ENCODE measurements at regions not wholly inside any gene's neighbourhood (a gene's known extent, or its start where the extent isn't known, plus 50 kb on each side); places are given as distances from the start of the nearest gene placed in this dataset.

DNA sequence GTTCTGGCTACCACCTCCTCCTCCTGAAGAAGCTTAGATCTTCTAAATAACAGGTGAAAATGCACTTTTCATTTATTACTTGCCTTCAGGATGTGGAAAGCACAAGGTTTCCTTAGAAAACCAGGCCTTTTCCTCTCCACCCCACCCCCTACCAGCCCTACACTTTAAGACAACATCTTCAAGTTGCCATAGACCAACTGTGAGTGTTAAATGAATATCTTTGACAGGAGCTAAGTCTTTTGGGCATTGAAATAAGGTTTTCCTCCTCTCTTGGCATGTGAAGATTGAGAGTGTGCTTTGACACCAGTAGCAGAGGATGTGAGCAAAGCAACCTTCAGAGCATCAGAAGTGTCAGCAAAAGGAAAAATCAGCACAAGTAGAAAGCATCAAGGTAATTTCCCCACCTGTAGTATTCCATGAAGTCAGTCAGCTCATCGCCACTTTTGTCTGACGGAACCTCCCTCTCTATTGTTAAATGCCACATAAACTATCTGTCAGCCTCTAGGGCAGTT is 532.3 kb upstream of the MMS22L start:
- no peak for DNase-seq (ENCODE audit: low spot score)

DNA sequence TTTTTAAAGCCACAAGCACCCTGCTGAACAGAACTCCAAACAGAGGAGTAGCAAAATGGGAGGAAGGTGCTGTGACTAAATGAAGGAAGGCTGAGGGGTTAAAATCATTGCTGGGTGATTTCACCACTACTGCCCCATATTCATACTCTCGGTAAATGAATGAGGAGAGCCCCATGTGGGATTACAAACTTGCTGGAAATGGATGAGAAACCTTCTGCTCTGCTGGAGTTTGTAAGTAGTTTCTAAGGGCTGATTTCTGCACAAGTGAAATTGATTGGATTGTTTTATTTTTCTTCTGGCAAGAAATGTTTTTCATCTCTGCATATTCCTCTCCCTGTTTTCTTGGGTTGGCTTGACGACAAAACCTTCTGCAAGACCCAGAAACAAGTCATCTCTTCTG is 533.5 kb upstream of the MMS22L start:
- no peak for DNase-seq (ENCODE audit: low spot score)

DNA sequence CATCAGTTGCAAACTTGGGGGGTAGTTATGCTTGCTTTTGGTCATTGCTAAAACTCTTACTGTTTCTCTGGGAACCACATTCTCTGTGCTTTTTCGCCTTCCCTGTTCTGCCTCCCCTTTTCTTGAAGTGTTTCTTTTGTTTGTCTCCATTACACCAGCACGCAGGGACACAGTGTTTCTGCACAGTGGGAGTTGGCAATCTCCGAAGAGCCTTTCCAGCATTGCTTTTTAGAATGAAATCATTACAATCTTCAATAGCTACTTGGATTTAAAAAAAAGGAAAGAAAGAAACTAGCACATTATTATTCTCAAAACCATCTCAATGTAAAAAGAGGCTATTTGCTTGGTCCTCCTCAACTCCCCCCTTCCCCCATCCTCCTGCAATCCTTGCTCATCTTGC is 536.7 kb upstream of the MMS22L start:
- DNase-seq (ENCODE audit: low spot score) = no peak

DNA sequence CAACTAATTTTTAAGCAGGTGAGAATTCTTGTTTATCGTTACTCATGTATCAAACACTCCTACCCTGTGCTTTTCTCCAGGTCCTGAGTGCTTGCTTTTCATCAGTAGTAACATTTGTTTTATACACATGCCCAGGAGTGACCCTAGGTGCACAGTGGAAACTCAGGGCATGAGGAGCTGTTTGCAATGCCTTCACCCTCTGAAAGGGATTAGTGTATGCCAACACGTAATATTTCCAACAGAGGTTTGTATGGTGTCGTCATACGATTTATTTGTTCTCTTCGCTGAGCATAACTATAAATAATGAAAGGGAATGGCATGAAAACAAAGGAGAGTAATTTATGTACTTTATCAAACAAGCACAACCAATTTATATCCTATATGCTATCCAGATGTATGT is 537.4 kb upstream of the MMS22L start:
- no peak for DNase-seq (ENCODE audit: low spot score)

DNA sequence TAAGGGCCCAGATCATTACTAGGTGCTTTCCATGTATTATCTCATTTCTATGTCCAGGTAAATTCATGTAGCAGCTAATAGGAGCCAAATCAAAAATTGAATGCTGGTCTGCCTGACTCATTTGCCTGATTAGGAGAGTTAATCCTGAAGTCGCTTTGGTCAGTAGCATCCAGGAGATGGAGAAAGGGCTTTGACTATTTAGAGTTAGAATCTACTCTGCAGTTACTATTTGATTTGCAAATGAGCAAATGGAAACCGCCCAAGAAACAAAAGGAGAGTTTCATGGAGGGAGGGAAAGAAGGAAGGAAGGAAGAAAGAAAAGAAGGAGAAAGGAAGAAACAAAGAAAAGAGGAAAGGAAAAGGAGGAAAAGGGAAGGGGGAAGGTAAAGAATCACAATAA is 539.6 kb upstream of the MMS22L start:
- no peak for DNase-seq (ENCODE audit: low spot score)

DNA sequence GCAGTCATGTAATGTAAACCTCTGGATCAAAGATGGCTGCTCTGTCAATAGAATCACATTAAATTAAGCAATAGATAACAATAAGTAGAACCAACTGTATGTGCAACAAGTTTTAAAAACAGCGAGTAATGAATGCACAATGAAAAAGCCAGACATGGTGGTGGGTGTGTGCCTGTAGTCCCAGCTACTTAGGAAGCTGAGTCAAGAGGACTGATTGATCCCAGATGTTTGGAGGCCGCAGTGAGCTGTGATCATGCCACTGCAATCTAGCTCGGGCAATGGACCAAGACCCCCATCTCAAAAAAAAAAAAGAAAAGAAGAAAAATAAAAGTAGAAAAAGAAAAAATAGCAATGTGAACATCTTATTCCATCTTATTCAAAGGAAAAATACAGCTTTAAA is 558.7 kb upstream of the MMS22L start:
- no peak for DNase-seq (ENCODE audit: low spot score)

DNA sequence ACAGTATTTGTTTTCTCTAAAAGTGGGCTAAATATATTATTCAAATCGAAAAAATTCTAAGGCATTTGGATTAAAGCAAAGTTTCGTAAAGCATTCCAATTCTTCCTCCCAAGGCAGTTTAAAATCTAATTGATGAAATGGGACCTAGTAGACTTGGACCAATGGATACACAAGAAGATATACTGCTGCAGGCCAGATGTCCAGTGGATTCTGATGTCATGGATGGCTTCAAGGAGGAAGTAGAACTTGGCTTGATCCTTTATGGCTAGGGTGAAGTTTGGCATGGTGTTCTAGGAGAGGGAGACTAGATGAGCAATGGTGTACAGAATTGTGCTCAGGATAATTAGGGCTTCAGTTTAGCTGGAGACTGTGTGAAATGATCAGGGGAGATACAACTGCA is 559.5 kb upstream of the MMS22L start:
- DNase-seq (ENCODE audit: low spot score) = no peak

DNA sequence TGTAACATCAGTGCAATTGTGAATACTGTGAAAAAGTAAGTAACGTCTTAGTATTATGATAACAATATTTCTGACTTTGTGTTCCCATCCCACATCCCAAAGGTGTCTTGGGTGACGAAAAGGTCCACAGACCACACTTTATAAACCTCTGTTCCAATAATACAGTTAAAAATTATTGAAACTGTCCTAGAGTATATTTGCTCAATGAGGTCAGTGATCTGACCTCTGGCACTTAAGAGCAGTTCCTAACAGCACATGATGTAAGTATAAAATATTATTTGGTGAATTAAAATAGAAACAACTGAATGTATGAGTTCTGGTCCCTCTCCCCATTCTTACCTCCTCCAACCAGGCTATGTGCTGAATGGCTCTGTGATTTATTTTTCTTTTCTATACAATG is 566.4 kb upstream of the MMS22L start:
- no peak for DNase-seq (ENCODE audit: low spot score)

DNA sequence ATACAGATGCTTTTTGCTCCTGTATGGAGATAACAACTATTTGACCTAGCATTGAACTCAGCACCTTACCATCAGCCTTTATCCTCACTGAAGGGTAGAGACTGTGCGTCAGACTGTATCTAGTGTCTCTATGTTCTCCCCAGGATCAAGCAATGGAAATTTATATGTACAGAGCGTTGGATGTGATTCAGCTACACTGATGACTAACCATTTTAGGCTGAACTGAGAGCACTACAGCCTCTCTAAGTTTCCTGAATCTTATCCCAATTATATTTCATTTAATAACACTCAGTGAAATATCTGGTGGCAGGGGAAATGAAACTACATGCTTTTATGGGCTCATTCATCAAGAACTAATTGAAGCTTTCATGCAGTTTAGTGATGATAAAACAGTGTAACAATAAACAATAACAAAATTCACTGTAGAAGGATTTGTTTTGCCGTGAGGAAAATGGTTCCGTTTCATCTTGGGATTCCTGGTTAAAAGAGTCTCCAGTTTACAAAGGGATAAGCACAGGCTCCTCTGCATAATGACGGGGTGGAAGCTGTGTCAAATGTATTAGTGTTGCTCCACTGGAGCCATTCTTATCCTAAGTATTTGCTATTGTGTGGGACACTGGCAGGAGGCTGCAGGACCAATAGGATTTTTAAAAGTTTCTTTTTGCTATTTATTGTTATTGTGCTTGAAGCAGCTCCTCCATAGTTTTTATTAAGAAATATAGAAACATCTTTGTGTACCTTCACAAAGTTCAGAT is 567.6 kb upstream of the MMS22L start:
- no peak for DNase-seq (ENCODE audit: low spot score)

DNA sequence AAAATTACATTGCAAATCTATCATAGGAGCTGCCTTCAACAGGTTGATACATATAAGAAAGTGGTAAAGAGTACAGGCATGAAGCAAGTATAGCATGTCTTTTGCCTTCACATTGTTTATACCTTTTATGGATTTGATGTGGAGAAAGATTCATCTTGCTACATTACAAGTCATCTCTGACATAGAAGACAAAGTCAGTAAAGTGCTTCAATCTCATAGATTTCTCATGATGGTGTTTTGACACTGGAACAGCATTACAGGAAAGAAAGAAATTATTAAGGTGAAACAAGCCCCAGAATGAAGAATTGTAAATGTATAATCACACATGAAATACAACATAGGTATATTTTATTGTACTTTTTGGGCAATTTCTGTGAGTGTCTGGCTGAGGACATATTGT is 580.7 kb upstream of the MMS22L start:
- no peak for DNase-seq (ENCODE audit: low spot score)

DNA sequence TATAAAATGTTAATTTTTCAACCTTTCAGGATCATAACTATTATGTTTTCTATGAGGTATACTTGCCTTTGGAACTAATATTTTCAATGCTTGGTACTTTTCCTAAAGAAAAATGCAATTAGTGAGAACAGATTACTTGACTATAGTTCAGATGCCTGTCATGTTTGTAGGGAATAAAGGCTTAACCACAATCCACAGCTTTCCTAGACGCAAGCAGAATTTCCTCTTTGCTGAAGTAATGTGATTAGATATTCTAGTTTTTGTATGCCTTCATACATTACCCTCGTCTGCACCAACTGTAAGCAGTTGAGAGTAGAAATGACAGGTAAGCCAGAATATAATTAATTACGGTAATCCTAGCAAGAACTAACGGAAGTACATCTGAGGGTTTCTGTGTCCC is 581.4 kb upstream of the MMS22L start:
- DNase-seq (ENCODE audit: low spot score) = no peak

DNA sequence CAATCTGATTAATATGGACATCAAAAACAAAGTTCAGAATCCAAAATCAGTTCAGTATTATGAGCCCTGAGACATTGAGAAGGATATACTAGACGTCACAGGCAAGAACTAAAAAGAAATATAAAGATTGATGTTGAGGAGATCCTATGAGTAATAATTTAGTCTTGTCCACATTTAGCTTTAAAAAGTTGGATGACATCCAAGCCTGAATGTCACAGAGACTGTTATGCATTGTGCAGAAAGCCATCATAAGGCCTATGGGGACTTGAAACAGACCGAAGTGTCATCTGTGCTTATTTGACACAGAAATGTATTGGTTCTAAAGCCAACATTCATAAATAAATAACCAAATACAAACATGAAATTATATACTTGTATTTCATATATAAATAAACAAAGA is 581.8 kb upstream of the MMS22L start:
- no peak for DNase-seq (ENCODE audit: low spot score)

DNA sequence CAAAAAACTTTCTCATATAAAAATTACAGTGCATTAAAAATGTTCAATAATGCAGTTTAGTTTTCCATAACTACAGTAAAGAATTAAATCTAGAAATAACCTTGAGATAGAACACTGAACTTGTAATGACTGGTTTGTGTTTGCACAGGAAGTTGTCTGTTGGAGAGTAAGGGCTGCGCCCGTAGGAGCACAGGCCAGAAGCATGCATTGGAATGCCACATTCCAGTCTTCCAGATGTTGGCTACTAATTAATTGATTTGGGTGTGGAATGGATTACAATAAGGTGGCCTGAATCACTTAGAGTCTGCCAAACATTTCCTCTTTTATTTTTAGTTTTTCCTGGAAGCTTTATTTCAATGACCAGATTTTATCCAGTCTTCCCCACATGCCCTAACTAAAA is 582.6 kb upstream of the MMS22L start:
- no peak for DNase-seq (ENCODE audit: low spot score)

DNA sequence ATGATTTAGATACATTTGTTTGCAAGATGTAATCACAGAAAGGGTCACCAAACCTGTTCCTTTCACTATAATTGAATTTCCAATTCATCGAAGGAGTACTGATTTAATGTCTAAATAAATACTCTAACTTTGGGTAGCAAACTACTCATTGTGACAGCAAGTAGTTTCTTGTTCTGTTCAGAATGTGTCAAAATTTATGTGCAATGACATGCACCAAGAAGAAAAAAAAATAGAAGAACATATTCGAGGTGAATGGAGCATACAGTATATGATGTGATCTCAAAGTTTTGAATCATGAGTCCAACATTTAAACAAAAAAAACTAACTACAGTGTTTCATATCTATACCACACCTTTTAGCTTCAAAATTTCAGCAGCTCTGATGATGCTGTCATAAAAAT is 583.6 kb upstream of the MMS22L start:
- no peak for DNase-seq (ENCODE audit: low spot score)

DNA sequence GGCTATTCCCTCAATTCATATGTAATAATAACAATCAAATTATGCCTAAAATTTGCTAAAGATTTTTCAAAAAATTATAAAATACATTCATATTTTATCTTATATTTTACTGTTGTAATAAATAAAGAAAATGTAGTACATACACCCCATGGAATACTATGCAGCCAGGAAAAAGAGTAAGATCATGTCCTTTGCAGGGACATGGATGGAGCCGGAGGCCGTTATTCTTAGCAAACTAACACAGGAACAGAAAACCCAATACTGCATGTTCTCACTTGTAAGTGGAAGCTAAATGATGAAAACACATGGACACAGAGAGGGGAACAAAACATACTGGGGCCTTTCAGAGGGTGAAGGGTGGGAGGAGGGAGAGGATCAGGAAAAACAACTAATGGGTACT is 584.2 kb upstream of the MMS22L start:
- no peak for DNase-seq (ENCODE audit: low spot score)

DNA sequence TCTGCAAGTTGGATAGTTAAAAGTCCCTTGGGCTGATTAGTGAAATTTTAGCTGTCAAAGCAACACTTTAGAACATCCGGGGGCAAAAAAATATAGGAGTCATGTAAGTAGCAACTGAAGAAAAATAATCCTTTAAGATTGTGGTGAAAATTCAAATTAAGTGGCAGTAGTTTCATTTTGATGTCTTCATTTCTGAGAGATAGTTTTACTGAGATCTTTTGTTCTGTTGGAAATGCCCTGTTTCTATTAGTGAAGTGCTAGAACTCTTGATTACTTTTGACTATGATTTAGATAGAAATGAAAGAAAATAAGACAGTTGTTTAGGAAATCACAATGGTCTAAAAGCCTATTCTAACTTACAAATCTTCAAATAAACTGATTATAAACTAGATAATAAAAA is 587.3 kb upstream of the MMS22L start:
- no peak for DNase-seq (ENCODE audit: low spot score)

DNA sequence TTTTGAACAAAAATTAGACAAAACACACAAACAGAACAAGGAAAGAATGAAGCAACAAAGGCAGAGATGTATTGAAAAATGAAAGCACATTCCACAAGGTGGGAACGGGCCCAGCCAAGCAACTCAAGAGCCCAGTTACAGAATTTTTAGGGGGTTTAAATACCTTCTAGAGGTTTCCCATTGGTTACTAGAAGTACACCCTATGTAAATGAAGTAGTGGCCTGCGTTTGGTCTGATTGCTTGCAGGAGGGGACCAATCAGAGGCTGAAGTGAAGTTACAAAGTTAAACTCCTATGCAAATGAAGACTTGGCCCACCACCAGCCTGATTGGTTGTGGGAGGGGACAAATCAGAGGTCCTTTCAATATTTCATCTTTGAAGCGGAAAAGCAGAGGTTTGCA is 593.7 kb upstream of the MMS22L start:
- DNase-seq (ENCODE audit: low spot score) = no peak

DNA sequence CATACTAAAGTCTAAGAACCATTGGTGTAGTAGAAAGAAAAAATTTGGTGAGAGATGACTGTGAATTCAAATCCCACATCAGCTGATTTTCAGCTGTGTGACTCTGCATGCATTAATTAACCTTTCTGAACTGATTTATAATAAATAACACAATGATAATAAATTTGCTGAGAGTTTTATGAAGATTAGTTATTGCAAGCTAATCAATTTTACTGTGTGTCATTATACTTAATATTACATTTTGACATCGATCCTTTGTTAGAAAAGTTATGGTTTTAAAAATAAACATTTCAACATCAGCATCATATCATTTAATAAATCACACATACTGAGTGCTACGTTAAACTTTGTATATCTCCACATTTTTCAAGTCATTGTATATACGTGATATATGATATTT is 599.7 kb upstream of the MMS22L start:
- no peak for DNase-seq (ENCODE audit: low spot score)

DNA sequence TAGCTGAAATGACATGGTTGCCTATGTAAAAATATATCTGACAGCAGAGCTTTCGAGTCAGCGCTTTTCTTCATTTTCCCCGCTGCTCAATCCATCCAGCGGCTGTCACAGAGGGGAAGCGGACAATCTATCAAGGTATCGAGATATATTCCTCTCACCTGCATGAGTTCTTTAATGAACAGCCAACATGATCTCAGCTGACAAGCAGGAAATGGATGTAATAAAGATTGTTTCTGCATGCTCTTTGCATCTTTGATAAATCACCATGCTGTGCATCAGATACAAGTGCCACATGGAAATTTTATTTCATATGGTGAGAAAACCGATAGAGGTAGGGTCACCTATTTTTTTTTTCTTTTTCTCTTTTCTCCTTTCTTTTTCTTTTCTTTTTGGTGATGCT is 602.3 kb upstream of the MMS22L start:
- DNase-seq (ENCODE audit: low spot score) = no peak

DNA sequence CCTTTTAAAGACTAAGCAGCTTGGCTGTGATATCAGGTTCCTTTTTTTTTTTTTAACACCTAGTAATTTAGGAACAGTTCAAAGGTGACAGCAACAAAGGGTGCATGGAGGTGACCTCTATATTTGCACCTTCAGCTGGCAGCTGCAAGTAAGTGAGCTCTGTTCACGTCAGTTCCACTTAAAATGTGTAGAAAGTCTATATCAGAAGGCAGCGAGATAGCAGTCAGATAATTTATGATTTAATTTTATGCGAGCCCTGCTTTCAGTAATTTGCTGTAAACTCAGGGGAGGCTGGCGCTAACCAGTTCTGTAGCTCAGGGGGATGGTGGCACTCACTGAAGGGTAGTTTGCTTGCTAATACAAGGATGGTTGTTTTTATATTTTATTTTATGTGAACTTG is 602.8 kb upstream of the MMS22L start:
- DNase-seq (ENCODE audit: low spot score) = no peak

DNA sequence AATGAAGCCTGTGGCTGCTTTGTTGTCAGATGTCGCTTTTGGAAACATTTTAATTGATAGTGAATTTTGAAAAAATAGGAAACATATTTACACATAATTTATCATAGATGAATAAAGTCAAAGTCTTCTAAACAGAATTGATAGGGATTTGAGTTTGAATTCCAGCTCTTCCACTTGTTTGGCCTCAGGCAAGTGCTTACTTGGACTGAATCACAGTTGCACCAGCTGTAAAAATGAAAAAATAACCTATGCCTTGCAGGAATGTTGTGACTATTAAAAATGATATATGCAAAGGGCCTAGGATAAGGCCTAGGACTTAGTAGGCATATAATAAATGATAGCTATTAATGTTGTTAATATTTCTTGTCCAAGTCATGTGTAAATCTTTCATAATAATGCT is 618.5 kb upstream of the MMS22L start:
- no peak for DNase-seq (ENCODE audit: low spot score)

DNA sequence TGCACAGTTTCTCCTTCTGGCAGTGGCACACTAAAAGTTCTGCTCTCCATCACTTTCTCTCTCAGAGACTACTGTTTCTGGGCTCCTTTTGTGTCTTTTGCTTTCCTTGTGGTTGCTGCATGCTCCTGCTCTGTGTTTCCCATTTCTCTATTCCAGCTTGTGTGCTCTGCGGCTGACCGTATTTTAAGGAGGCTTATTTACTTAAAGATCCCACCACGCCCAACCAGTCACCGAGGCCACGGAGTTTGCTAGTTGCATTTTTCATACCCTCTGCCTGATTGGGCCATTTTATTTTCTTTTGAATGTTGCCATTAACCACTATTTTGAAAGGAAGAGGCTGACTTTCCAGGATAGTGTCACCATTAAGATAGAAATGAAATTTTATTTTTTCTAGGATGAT is 626.4 kb upstream of the MMS22L start:
- DNase-seq (ENCODE audit: low spot score) = no peak

DNA sequence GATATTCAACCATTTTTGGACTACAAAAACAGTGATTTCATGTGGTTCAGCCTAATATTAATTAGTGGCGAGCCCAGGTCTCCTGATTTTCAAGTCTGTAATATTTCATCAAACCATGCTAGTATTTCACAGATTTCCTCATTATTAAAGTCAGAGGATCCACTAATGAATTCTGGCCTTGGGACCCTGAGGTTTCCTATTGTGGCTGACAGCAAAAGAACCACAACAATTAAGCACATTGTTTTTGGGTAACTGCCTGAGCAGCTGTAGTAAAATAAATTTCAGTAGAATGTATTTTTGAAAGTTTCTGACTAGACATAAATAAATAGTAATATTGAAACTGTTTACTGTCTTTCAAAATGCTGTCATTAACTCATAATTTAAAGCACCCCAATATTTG is 630.7 kb upstream of the MMS22L start:
- no peak for DNase-seq (ENCODE audit: low spot score)

DNA sequence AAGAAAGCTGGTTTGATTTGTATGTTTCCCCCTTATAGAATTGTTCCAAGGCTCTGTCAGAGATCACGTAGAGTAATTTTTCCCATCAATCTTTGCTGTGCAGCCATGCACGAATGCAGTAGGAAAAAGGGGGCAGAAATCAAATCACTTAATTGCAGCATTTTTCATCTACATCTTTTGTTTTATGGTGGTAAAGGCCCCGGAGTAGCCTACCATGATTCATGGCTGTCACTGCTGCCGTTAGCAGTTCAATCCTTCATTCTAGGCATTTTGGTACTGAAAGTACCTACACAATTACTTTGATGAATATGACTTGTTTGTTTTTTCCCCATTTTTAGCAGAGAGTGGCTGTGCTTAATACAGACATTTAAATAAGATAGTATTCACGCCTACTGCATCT is 631.9 kb upstream of the MMS22L start:
- no peak for DNase-seq (ENCODE audit: low spot score)

DNA sequence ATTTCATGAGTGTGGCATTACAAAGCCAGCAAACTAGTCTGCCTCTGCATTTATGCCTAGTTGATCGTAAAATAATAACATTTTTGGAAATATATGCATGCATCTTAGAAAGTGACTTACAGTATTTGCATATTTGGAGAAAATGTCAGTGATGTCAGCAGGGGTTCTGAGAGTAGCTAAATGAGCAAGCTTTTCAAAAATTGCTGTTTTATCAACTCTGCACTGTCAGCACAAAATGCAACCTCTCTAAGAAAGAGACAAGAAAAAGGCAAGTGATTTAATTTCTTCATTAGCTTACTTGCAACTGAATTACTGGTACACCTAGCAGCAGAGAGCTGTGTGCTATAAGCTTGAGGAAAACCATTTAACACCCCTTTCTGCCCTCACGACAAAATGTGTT is 632.5 kb upstream of the MMS22L start:
- DNase-seq (ENCODE audit: low spot score) = no peak
